Heart left ventricle (tissue), 16 donors: ENCODE measurements at regions not wholly inside any gene's neighbourhood (a gene's known extent, or its start where the extent isn't known, plus 50 kb on each side); places are given as distances from the start of the nearest gene placed in this dataset.

ENCODE experiments used
- ATAC-seq, 4 donors: fragments of 200-7000 bp; cut with Tn5 transposase; one replicate each; pipeline ENCODE4 v1.9.1; 2020 to 2022; ENCODE audit warnings: moderate library complexity in 4 of 4, mild to moderate bottlenecking in 3 of 4, moderate number of reproducible peaks in 1 of 4
- DNase-seq, 5 donors: peaks; one replicate each; pipeline ENCODE4 v3.0.0-alpha.2; 2020
- H3K27ac ChIP-seq, 12 donors: fragments of 200-600 bp; sonication (generic) in 4 of 12; one replicate each; pipeline versions ENCODE4 v1.5.0 to v1.8.0; 2016 to 2022; ENCODE audit warnings: mild to moderate bottlenecking in 2 of 12
- H3K27me3 ChIP-seq, 9 donors: fragments of 200-600 bp; sonication (generic) in 2 of 9; one replicate each; pipeline versions ENCODE4 v1.5.1 to v1.8.0; 2016 to 2022; ENCODE audit warnings: mild to moderate bottlenecking in 3 of 9
- H3K36me3 ChIP-seq, 9 donors: fragments of 200-600 bp; sonication (generic) in 2 of 9; one replicate each; pipeline versions ENCODE4 v1.5.0 to v1.8.0; 2018 to 2022; ENCODE audit warnings: mild to moderate bottlenecking in 2 of 9
- H3K4me1 ChIP-seq, 12 donors: fragments of 200-600 bp; sonication (generic) in 4 of 12; one replicate each; pipeline versions ENCODE4 v1.5.0 to v1.8.0; 2016 to 2022; ENCODE audit warnings: mild to moderate bottlenecking in 3 of 12
- H3K4me3 ChIP-seq, 12 donors: fragments of 200-600 bp; sonication (generic) in 4 of 12; one replicate each; pipeline versions ENCODE4 v1.5.0 to v1.8.0; 2017 to 2022; ENCODE audit warnings: mild to moderate bottlenecking in 9 of 12, moderate library complexity in 4 of 12
- H3K9me3 ChIP-seq, 12 donors: fragments of 200-600 bp; sonication (generic) in 4 of 12; one replicate each; pipeline versions ENCODE4 v1.5.0 to v1.8.0; 2016 to 2022; ENCODE audit warnings: mild to moderate bottlenecking in 1 of 12
- POLR2A ChIP-seq, 2 donors: fragments of 450-650 bp; IDR thresholded peaks; one replicate each; pipeline ENCODE4 v1.6.1; 2017; ENCODE audit warnings: antibody characterized with exemption in 2 of 2, mild to moderate bottlenecking in 2 of 2, moderate library complexity in 2 of 2
- WGBS, 4 donors: extraction: QIAGEN DNeasy Blood & Tissue Kit in 2 of 4; methylation state at CpG; one replicate each; pipeline versions ENCODE4 v1.1.5 to v1.1.7; 2013 to 2018; 5-methylcytosine and 5-hydroxymethylcytosine counted together
- intact Hi-C, 10 donors: fragments of 100-400 bp; cut with DNase I; formaldehyde crosslinking; loops; one replicate each; pipeline versions ENCODE4 v1.11.1 to v1.14.2; 2022
- TF ChIP-seq, protein P1 (sequence below), 12 donors: fragments of 200-600 bp; sonication (generic) in 4 of 12; IDR thresholded peaks; one replicate each; pipeline versions ENCODE4 v1.5.0 to v1.8.0; 2018 to 2022; ENCODE audit warnings: antibody characterized with exemption in 12 of 12, mild to moderate bottlenecking in 5 of 12
- donor health status: ischemic (EF 13 %, LVEDD 7.1; RV severe dilation, severe dysfunction).
- donor health status: healthy with polysubstance abuse.
- donor health status: DM: no; HTN: yes; CAD: no.
- donor health status: DM: no; HTN: no; CAD: no.
- donor health status: ischemic (EF 25% LVEDD 6.9; RV normal size, moderate dysfunction).
- donor health status: ischemic (EF 25% LVEDD 5.7; RV mildly dilated, moderate dysfunction).
- donor health status: healthy.
- donor health status: DM: yes; HTN: yes; CAD: no.
- donor health status: ischemic (EF 35%, LVEDD 5.7; RV mildly dilated, moderate dysfunction).
- donor health status: nonischemic (EF 11% LVEDD 7.7; RV severe dilation, severe dysfunction).
- donor health status: DM: yes; HTN: yes; CAD: no.
- donor health status: PGD.
- donor health status: ischemic (EF 29% LVEDD 5.4; RV normal size, mild dysfunction).
- donor health status: nonischemic (EF 23%, LVEDD 6.1; RV moderate dilation, normal function).

DNA sequence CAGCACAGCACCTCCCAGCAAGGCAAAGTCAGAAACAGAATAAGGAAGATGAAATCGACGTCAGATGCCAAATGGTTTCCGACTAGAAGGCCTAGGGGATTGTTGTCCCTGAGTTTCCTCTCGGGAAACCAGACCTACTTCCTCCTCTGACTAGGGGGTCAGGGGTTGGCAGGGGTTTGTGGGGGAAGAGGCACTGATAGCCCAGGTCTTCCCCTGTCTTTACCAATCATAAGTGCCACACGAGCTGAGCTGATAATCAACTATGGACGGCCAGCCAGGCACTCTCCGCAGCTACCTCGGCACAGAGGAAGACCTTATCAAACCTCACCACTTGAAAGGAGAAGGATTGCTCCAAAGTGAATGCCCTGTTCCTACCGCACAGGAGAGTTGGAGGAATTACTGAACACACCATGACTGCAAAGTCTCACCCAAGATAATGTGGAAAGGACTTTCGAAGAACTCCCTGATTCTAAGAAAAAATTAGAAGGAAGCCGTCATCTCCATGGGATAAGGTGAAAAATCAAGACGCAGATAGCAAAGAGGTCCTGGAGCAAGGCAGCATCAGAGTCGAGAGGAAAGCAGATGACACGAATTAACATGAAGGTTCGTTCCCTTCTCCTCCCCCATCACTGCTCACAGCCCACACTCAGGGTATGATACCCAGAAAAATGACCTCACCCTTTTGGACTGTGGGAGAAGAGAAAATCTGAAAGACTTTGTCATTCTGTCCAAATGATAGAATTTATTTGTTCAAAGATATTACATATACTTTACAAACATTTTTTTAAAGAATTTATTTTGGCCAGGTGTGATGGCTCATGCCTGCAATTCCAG, 77.7 kb upstream of the MED13L start:
- peaks cover 0 to 18% (median 10%) of the 10 kb centered on the region in 12 donors for H3K4me1 ChIP-seq
- no peak overlapping the region for H3K4me3 ChIP-seq
- no peak for DNase-seq
- no peak for ATAC-seq
- no peaks in the 10 kb centered on the region for H3K36me3 ChIP-seq
- H3K9me3 ChIP-seq: no peaks in the 10 kb centered on the region
- no peaks in the 10 kb centered on the region for H3K27me3 ChIP-seq
- intact Hi-C loops: no loop called here
- H3K27ac ChIP-seq: no peak overlapping the region
- WGBS, 4 donors: 58 to 66% (median 64%) methylated on average over 15 of the region's 15 CpGs
- TF ChIP-seq, protein P1, sequence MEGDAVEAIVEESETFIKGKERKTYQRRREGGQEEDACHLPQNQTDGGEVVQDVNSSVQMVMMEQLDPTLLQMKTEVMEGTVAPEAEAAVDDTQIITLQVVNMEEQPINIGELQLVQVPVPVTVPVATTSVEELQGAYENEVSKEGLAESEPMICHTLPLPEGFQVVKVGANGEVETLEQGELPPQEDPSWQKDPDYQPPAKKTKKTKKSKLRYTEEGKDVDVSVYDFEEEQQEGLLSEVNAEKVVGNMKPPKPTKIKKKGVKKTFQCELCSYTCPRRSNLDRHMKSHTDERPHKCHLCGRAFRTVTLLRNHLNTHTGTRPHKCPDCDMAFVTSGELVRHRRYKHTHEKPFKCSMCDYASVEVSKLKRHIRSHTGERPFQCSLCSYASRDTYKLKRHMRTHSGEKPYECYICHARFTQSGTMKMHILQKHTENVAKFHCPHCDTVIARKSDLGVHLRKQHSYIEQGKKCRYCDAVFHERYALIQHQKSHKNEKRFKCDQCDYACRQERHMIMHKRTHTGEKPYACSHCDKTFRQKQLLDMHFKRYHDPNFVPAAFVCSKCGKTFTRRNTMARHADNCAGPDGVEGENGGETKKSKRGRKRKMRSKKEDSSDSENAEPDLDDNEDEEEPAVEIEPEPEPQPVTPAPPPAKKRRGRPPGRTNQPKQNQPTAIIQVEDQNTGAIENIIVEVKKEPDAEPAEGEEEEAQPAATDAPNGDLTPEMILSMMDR (IDR thresholded peaks at IDR 0.05): no peak
- TF ChIP-seq POLR2A (IDR thresholded peaks at IDR 0.05): no peak

DNA sequence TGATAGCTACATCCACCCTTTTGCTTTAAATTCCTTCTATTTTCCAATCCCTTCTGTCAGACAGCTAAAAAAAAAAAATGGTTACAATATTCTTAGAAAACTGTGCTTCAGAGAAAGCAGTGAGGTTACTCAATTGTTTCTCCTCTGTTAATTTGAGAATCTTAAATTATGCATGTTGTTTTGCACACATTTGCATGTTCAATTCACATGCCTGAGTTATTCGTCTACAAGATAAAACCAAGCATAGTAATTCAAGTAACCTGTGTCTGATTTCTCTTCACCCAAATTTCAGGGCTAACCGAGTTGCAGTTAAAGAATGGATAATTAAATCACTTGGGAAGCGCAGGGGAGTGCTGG, 81.0 kb upstream of the MED13L start:
- intact Hi-C loops: no loop called here
- no peak for DNase-seq
- no peaks in the 10 kb centered on the region for H3K27me3 ChIP-seq
- H3K36me3 ChIP-seq: no peaks in the 10 kb centered on the region
- TF ChIP-seq, protein P1 (IDR thresholded peaks at IDR 0.05): no peak
- no peak for TF ChIP-seq POLR2A (IDR thresholded peaks at IDR 0.05)
- H3K4me3 ChIP-seq: peak overlapping the region in 4 of 12 donors; percentile 8 to 20 (median 18)
- WGBS, 4 donors: 30 to 44% (median 37%) methylated on average over 3 of the region's 3 CpGs
- H3K27ac ChIP-seq: peak overlapping the region in 11 of 12 donors; percentile 2 to 78 (median 65)
- peaks cover 0 to 28% (median 10%) of the 10 kb centered on the region in 12 donors for H3K4me1 ChIP-seq
- no peaks in the 10 kb centered on the region for H3K9me3 ChIP-seq
- ATAC-seq: no peak

DNA sequence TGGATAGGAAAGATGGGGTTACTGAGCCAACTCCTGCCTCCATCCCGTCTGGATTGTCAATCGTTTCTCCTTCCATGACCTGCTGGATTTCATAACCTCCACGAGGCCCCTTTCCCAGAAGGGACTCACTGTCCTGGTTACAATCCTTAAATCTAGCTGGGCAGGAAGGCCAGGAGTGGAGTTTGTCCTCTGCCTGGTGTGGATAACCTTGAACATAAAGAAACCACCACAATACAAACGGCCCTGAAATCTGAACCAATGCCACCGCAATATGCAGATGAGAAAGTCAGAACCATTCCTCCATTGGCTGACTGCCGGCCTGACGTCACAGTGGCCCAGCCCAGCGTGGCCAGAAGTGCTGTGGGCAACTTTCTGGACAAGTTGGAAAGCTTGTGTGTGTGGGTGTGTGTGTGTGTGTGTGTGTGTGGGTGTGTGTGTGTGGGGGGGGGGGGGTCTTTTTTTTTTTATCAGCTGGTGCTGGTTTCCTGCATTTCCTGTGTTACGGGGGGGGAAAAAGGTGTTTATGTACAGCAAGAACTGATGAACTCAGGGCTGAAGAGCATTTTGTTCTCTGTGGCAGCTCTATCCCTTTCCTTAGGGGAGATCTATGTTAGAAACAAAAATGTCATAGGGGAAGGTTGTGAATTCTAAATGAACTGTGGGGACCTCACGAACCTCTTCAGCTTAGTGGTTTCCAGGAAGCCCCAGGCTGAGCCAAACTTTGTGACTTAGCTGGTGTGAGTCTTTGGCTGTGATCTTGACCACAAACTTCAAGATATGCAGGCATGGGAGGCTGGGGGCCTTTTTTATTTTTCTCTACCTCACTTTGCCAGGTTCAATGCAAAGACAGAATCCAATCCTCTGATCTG, 81.6 kb upstream of the MED13L start:
- Histone ChIP-seq H3K27me3 (no peaks in the 10 kb centered on the region), H3K4me1 (peaks cover 0 to 28% (median 10%) of the 10 kb centered on the region in 12 donors), H3K27ac (peak overlapping the region in 11 of 12 donors; percentile 35 to 78 (median 65)), H3K36me3 (no peaks in the 10 kb centered on the region), H3K4me3 (peak overlapping the region in 5 of 12 donors; percentile 8 to 33 (median 23)), H3K9me3 (no peaks in the 10 kb centered on the region)
- WGBS, 4 donors: 1 to 25% (median 9%) methylated on average over 10 of the region's 10 CpGs
- TF ChIP-seq, protein P1 (IDR thresholded peaks at IDR 0.05): no peak
- ATAC-seq (peak; percentile 91 to 99 (median 96)), DNase-seq (peak; percentile 90 to 97 (median 93))
- intact Hi-C loops: no loop called here
